ENCODE measurements at regions not wholly inside any gene's neighbourhood (a gene's known extent, or its start where the extent isn't known, plus 50 kb on each side); places are given as distances from the start of the nearest gene placed in this dataset.

GRCh38 chr7:3236268-3236667 lies 64.8 kb upstream of the SDK1 start:
- DNase-seq = no peak

GRCh38 chr7:3238525-3239210 lies 62.4 kb upstream of the SDK1 start:
- DNase-seq = no peak

- no peak for DNase-seq
Measured at GRCh38 chr7:3239291-3239691, 61.8 kb upstream of the SDK1 start.

- DNase-seq = no peak
Measured at GRCh38 chr7:3240826-3241430, 60.1 kb upstream of the SDK1 start.

GRCh38 chr7:3241686-3242258 lies 59.3 kb upstream of the SDK1 start:
- no peak for DNase-seq

- no peak for DNase-seq
Measured at GRCh38 chr7:3242398-3242972, 58.6 kb upstream of the SDK1 start.

GRCh38 chr7:3243256-3243655 lies 57.8 kb upstream of the SDK1 start:
- DNase-seq = no peak

- DNase-seq = no peak
Measured at GRCh38 chr7:3243680-3244079, 57.4 kb upstream of the SDK1 start.

- DNase-seq = peak; percentile 57
Measured at GRCh38 chr7:3244241-3244814, 56.7 kb upstream of the SDK1 start.

- DNase-seq = no peak
Measured at GRCh38 chr7:3245077-3245476, 56.0 kb upstream of the SDK1 start.

GRCh38 chr7:3245721-3246120 lies 55.3 kb upstream of the SDK1 start:
- no peak for DNase-seq

- no peak for DNase-seq
Measured at GRCh38 chr7:3246127-3246526, 54.9 kb upstream of the SDK1 start.

- DNase-seq = no peak
Measured at GRCh38 chr7:3246651-3247050, 54.4 kb upstream of the SDK1 start.

- no peak for DNase-seq
Measured at GRCh38 chr7:3250725-3251124, 50.3 kb upstream of the SDK1 start.
